GM21576 (cell line): ENCODE measurements at regions not wholly inside any gene's neighbourhood (a gene's known extent, or its start where the extent isn't known, plus 50 kb on each side); places are given as distances from the start of the nearest gene placed in this dataset.

Source experiments
- ATAC-seq: cut with Tn5 transposase; IDR thresholded peaks from one replicate; pipeline ENCODE4 v1.9.1; 2021; ENCODE audit warnings: mild to moderate bottlenecking, moderate library complexity; ENCODE audit not compliant: unreplicated experiment

DNA sequence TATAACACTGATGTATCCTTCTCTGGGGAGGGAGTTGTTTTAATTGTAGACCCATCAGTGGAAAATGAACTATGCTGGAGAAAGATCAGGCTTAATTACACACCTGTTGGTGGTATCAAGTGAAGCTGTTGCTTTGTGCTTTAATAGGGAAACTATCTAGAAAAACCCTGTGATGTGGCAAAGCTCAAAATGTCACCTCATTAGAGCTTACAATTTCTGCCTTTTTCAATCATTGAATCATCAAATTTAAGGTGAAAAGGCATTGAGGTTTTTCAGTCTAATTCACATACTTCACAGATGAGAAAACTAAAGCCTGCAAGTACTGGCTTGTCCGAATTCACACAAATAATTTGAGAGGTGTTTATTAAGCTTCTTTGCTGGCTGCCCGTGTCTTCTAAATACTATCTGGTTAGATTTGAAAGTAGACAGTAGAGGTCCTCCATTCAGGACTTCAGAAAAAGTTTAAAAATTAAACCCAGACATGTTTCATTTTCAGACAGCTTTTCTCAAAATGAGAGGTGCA is 143.3 kb upstream of the MAP3K7 start:
- ATAC-seq, result peak; percentile 47

DNA sequence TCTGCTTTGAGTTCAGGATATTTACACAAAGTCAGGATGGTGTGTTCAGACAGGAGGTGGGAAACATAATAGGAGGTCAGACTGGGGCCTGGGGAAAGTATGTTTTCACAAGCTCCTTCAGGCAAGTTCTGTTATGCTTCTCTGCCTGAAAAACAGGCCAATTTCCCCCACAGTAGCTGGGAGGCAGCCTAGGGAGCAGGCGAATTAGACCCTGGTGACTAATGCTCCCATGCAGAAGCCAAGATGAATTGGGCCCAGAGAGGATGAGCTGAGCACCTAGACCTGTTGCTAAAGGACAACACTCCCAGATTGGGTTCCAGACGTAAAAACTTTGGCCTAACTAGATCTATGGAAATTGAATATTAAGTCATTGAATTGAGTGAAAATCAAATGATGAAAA is 142.2 kb upstream of the MAP3K7 start:
- no peak for ATAC-seq

DNA sequence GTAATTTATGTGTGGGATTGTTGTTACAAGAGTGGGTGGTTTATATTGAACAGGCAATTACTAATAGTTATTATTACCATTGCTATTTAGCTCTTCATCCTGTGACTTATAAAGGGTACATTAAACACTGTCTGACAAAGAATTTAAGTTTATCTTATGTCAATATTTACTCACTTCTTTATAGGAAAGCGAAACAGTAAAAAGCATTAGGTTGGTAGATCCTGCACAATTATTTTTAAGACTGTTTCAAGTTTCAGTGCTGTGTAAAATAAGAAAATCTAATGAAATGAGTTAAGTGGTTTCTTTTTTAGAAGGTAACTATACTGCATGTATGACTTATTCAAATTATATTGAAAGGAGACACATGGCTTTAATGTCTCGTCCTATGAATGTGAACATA is 135.8 kb upstream of the MAP3K7 start:
- ATAC-seq, result no peak

DNA sequence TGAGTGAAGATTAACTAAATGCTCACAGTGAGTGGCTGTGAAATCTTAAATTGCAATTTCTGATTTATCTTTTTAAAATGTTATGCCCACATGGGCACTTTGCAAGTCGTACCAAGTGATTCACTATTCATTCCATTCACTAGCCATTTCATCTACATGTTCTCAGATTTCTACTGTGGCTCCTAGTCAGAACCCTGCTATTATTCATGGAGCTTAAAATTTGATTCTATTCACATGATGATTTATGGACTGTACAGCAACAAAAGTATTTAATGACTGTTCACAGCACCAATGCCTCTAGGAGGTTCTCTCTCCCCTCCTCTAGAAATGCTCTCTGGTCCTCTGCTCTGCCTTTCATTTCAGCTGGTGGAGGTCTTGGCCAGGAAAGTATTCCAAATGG is 133.5 kb upstream of the MAP3K7 start:
- ATAC-seq, result no peak

DNA sequence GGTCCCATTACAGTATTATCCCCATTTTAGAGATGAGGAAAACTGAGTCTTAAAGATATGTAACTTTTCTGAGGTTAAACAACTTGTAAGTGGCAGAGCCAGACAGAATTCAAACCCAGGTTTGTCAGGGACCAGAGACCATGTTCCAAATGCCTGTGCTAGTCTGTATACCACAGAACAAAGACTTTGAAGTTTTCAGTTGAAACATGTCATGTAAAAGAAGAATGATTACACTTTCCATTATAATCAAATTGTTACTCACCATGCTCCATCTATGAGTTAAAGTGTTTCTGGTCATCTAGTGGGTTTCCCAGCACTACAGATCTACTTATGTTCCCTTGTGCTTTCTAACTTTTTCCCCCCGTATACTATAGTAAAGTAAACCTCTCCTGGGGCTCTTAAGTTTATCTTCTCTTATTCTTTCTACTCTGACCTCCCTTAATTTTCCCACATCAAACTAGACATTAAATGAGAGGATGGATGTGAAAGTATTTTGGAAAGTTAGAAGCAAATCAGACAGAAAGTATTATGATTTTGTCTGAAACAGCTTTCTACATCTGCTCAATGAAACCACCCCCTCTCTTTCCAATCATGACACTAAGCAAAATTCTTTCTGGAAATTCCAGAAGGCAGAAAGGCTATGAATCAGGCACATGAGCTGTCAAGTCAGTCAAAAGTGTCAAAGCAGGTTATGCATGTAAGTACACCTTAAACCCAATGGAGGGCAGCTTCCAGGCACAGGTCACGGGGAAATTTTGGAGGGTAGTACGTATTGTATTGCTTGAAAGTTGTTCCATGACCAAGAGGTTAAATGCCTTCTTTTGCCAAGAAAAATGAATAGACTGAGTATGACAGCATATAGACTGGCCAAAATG is 132.7 kb upstream of the MAP3K7 start:
- no peak for ATAC-seq

DNA sequence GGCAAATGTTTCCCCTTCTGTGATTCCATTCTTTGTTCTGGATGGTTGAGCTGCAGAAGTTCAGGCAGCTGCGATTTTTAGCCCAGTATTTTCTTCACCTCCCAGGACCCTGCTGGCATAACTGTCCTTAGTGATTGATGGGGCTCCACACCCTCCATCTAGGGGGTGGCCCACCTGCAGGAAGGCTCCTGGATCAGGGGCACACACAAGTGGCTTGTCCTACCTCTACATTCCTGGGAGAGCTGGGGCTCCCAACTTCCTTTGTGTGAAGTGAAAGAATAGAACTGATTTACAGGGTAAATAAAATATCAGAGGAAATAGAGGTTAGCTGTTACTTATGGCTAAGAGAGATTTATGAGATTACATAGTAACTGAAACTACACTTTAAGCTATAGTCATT is 129.5 kb upstream of the MAP3K7 start:
- ATAC-seq, result no peak

DNA sequence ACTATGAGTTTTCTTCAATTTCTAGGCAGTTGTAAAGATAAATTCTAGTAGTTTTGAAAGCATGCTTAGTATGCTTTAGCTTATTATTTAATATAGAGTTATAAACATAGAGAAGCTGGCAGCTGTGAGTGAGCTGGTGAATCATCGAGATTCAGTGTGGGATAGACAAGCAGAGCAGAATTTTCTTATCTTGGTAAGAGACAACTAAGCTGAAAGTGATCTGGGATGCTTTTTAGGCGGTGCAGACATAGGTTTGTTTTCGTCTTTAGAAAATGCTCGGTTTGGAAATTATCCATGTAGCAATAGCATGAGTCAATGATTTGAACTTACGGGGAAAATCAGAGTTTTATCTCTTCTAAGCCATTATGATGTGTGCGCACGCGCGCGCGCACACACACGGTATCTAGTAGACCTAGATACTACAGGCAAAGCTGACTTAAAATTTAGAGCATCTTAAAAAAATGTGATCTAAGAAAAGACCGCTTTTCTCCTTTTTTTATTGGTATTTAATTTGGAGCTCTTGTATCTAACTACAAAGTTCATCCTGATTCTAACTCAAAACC is 128.3 kb upstream of the MAP3K7 start:
- ATAC-seq, result no peak

DNA sequence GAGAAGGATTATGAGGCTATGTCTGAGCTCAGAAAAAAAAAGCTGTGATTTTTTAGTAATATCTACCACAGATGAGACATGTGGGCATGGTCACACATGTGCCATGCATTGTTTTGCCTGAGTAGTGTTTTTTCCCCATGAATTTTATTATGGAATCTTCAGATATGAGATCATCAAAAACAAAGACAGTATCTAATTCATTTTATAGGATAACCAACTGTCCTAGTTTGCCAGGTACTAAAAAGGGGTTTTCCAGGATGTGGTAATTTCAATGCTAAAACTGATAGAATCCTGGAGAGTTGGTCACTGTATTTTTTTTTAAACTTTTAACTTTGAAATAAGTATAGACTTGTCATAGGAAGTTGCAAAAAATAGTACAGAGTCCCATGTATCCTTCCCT is 127.4 kb upstream of the MAP3K7 start:
- no peak for ATAC-seq

DNA sequence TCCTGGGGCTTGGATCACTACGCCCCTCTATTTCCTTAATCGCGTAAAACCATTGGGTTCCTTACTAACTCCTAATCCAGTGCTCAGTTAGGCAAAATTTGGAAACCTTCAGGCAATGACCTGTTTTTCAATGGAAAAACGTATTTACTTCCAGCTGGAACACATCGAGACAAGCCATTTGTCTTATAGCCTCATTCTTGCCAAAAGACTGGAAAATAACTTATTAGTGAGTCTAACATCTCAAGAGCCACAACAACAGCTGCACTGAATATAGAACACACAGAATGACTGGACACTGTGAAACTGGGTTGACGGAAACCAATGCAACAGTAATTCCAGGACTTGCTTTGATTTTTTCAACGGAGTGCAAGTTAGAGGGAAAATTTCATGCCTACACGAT is 125.2 kb upstream of the MAP3K7 start:
- ATAC-seq, result no peak

DNA sequence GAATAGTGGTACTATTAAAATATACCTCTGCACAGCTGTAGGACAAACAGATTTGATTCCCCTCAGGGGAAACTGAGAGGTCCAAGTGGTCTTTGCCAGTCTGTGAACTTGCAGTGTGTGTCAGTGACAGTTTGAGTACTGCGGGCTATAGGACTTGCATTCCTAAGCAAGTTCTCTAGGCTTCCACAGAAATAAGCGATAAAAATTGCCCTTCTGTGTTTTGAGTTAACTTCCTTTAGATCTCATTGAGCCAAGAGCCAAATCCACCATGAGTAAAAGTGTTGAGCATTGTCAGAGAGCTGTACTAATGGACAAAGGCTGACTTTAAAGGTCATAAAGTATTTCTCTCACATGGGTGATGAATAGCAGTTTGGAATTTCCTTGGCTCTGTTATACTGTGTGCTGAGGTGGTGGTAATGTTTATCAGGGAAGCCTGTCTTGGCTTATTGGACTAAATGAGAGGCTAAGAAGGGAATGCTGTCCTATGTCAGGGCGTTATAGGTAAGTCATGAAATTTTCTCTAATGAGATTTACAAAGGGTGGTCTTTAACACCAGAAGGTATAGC is 122.6 kb upstream of the MAP3K7 start:
- ATAC-seq, result no peak

DNA sequence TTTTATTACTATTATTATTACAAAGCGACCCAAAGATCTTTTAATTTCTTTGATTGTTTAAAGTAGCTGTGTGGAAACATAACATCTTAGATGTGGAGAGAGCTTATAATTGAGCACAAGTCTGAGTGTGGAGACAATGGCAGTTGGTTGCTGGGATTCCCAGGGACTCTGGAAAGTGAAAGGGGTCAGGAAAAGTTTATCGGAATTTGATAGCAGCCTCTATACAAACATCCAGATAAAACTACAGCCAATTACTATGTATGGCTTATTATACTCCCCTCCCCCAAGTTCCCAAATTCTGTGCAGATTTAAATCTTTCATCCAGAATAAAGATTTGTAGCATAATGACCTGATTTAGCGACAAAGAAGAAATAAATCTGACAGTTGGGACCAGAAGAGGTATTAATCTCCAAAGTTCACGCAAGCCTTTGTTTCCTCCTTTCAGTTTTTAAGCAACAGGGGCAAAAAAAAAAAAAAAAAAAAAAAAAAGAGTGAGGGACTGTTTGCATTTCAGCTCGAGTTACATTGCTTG is 121.4 kb upstream of the MAP3K7 start:
- no peak for ATAC-seq

DNA sequence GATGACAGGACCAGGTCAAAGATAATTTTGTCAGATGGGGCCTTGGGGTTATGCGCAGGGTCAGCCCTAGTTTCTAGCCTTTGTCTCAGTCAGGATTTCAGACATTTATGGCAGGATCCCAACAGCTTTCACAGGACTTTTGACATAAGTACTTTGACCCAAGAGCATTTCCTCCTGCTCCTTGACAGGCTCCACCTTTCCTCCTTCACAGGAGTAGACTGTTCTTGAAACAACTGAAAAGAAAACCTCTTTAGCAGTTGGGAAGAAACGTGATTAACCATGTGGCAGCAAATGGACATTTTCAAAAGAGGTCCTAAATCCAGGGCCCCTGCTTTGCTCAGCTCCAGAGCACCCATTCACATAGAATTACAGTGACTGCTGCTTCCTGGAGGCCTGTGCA is 120.4 kb upstream of the MAP3K7 start:
- ATAC-seq, result no peak

DNA sequence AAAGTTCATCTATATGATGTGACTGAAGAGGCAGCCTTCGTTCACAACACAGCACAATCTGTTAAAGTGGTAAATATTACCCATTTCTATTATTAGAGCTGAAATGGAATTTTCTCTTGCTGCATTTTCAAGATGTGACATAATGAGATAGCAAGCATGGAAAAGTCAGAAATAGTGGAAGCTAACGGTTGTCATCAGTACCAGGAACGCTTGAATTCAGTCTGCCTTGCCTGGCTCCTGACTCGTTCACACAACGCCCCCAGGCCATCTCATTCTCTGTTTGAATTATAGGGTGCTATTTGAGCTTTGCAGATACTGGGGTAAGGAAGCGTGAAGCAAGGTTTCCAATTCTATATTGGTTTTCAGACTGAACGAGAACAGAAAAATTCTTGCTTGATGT is 116.5 kb upstream of the MAP3K7 start:
- ATAC-seq, result no peak

DNA sequence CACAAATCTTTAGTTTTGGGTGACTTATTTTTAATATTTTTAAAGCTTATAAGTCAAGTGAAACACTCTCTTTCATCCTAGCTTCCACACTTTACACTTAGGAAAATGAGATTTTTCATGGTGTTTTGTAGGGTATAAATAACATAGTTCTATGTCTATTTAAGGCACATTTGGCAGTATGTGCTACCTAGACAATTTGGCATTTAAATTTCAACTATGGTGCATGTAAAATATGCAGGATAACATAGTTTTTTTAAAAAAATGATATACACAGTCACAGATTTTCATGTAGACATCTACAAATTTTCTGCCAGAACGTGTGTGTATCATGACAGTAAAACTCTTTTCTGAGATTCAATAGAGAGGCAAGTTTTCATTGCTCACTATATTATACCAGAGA is 115.1 kb upstream of the MAP3K7 start:
- no peak for ATAC-seq

DNA sequence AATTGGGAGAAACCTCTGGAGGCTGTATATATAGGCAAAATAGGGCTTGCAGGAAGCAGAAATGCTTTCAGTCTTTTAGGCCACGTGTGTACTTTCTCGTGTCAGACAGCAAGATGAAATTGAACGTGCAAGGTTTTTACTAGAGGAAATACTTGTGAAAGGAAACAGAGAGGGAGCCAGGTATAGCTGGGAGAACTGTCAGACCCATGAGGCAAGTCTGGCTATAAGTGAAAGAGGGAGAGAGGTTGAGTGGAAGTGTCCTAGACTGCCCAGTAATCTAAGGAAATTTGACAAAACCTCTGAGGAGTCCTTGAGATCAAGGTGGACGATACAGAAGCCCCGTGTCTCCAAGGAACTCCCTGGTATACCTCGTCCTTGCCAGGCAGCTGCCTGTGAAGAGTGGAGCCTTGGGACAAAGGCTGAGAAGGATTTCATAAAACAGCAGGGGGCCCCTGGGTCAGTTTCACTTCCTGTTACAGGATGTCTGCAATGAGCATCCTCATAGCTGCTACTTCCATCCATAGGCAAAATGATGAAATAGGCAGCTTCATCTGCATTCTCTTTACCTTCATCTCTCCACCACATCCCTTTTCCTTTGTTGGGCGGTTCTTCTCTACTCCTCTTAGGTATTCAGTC is 114.4 kb upstream of the MAP3K7 start:
- peak; percentile 80 for ATAC-seq

DNA sequence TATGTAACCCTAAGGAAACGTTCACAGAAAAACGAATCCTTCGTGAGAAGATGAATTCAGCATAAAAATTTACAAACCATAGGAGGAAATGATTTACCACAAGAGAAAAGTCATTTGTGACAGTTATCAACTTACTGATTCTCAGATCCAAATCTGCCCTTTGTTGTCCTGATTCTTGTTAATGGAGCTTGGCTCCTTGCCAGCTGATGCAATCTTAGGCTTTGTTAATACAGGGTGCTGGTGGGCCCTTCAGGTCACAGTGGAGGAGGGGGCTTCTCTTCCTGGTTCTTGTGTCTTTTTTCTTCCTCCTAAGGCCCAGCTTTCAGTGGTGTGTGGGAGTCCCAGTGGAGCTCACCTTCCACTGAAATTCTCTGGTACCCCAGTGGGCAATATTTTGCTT is 108.4 kb upstream of the MAP3K7 start:
- ATAC-seq, result no peak

DNA sequence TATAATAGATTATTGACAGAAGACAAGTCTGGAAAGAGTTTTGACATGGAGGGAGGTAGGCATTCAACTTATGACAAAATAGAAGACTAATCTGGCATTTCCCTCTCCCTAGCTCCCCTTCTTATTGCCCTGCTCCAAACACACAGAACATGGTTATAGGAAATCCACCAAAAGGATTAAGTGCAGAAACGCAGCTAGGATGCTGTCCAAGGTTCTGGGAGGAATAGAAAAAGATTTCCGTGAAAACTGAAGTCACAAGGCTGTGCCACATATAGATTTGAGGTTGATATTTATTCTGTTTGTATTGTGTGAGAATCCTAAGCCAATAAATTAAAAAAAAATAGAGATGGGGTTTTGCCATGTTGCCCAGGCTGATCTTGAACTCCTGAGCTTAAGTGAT is 107.9 kb upstream of the MAP3K7 start:
- ATAC-seq, result no peak

DNA sequence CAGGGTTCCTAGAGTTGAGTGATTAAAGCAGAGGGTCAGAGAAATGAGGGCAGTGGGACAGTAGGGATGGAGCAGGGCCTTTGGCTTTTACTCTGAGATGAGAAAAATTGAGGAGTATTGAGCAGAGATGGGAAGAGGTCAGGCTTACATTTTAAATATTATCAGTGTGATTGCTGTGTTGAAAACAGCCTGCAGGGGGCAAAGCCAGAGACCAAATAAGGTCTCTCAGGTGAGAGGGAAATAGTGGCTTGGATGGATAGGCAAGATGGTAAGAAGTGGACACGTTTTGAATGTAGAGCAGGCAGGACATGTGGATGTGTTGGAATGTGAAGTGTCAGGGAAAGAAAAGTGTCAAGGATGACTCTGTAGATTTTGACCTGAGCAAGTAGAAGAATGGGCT is 105.0 kb upstream of the MAP3K7 start:
- ATAC-seq, result no peak

DNA sequence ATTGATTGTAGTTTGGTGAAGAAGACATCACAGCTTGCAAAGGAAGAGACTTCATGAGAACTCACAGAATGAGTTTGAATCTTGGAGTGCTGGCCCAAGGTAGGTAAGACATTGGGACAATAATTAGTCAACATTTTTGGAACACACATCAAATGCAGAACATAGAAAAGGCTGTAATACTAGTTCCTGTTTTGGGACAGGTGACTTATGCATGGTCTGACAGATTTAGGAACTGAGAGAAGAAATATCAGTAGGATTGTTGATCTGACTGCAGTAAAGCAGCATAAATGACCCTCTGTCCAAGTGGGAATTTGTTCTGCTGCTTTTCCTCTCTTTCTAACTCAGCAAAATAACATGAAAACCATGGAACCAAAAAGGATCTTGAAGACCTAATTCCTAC is 102.3 kb upstream of the MAP3K7 start:
- no peak for ATAC-seq

DNA sequence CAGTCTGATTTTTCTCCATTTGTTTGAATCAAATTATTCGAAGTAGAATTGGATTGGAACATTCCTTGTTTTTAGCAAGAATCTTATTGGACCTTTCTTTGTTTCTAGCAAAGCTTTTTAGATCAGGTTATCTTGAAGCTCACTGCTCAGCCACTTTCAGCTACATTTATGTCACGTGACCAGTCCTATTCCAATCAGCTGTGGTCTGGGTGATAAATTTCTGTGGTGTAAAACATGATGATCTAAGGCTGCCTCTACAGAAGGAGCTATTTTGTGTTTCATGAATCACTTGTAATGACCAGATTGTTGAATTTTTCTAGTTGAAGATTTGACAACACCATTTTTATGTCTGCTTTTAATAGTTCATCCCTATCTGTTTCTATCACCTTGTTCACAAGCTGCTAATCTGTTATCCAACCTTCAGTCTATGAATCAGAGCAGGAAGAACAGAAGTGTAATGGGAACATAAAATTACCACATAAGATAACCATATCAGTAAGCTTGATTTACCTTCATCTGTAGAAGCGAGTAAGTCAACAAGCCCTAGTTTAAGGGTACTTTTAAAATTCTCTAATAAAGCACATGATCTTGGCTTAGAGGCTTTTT is 101.0 kb upstream of the MAP3K7 start:
- ATAC-seq, result no peak

DNA sequence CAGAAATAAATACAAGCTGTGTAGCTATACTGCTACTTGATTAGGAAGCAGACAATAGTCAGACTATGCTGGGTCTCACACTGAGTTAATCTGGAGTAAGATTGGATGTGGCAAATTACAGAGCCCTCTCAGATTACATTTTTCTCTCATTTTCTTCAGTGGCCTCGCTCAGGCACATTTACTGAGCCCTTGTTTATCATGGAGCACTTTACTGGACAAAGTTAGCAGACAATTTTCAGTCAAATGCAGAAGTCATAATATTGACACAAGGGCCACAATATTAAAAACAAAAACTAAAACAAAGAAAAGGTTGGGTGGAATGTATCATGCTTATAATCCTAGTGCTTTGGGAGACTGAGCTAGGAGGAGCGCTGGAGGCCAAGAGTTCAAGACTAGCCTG is 95.0 kb upstream of the MAP3K7 start:
- ATAC-seq, result no peak
